HL-60 (cell line): ENCODE measurements at regions not wholly inside any gene's neighbourhood (a gene's known extent, or its start where the extent isn't known, plus 50 kb on each side); places are given as distances from the start of the nearest gene placed in this dataset.

ENCODE experiments used
- DNase-seq, 2 experiments: peaks; one replicate each; pipeline ENCODE4 v3.0.0-alpha.2; 2010 to 2020; ENCODE audit warnings: low read depth in 1 of 2, low spot score in 1 of 2
- H3K27ac ChIP-seq: fragments of 250-450 bp; sonication (Bioruptor Pico); replicated peaks from 2 replicates; pipeline ENCODE4 v1.5.1; 2020; ENCODE audit warnings: mild to moderate bottlenecking, moderate library complexity
- H3K27me3 ChIP-seq: fragments of 250-450 bp; sonication (Bioruptor Pico); 2 replicates; pipeline ENCODE4 v1.5.1; 2021; ENCODE audit warnings: mild to moderate bottlenecking, moderate library complexity; ENCODE audit not compliant: insufficient read depth, poor library complexity, severe bottlenecking
- H3K4me3 ChIP-seq: replicated peaks from 2 replicates; pipeline ENCODE4 v1.5.1; 2011; ENCODE audit warnings: mild to moderate bottlenecking, control low read depth, low read length; ENCODE audit not compliant: insufficient read depth
- GABPA ChIP-seq: IDR thresholded peaks from 2 replicates; pipeline ENCODE4 v1.6.1; 2012; ENCODE audit warnings: low read depth
- POLR2AphosphoS5 ChIP-seq: IDR thresholded peaks from 2 replicates; pipeline ENCODE4 v1.6.1; 2012; ENCODE audit warnings: low read depth
- REST ChIP-seq: IDR thresholded peaks from 2 replicates; pipeline ENCODE4 v1.6.1; 2012; ENCODE audit warnings: low read depth; ENCODE audit not compliant: insufficient replicate concordance
- SPI1 ChIP-seq: IDR thresholded peaks from 2 replicates; pipeline ENCODE4 v1.6.1; 2012; ENCODE audit warnings: low read depth, mild to moderate bottlenecking, borderline replicate concordance
- TF ChIP-seq, protein P1 (sequence below): IDR thresholded peaks from one replicate; pipeline ENCODE4 v1.5.1; 2011; ENCODE audit warnings: low read length, control low read depth, inconsistent platforms; ENCODE audit not compliant: insufficient read depth

DNA sequence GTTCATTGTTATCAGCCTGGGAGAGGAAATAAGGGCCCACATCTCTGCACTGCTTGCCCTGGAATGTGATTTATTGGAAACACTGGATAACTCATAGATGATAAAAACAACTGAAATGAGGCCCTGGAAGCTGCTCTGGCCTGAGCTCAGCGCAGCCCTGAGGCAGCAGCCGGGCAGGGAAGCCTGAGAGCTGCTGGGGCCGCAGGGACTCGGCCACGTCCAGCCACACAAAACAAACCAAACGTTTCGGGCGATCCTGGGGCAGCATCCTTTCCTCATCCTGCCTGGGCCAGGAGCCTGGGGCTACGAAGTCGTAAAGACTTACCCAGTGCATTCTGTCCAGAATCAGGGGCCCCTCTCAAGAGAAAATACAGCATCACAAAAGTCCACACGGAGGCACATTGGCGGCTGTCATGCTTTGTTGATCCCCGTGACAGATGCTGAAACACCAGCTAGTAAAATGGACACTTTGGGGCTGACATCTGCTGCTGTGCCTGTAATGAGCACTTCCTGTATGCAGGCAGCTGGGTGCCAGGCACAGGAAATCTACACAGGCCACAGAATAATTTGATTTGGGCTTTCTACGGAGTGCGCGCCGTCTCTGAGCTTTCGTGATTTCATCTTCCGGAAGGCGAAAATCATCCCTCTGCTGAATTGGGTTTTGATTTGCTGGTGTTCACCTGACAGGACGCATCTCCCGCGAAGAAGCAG is 250.6 kb downstream of the EIPR1 start:
- H3K4me3 ChIP-seq, result no peak overlapping the region
- DNase-seq, result no peak
- TF ChIP-seq GABPA (no peak), POLR2AphosphoS5 (no peak), SPI1 (no peak), REST (no peak)
- TF ChIP-seq, protein P1, sequence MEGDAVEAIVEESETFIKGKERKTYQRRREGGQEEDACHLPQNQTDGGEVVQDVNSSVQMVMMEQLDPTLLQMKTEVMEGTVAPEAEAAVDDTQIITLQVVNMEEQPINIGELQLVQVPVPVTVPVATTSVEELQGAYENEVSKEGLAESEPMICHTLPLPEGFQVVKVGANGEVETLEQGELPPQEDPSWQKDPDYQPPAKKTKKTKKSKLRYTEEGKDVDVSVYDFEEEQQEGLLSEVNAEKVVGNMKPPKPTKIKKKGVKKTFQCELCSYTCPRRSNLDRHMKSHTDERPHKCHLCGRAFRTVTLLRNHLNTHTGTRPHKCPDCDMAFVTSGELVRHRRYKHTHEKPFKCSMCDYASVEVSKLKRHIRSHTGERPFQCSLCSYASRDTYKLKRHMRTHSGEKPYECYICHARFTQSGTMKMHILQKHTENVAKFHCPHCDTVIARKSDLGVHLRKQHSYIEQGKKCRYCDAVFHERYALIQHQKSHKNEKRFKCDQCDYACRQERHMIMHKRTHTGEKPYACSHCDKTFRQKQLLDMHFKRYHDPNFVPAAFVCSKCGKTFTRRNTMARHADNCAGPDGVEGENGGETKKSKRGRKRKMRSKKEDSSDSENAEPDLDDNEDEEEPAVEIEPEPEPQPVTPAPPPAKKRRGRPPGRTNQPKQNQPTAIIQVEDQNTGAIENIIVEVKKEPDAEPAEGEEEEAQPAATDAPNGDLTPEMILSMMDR, result no peak
- H3K27ac ChIP-seq, result no peak overlapping the region
- H3K27me3 ChIP-seq, result no peaks in the 10 kb centered on the region

DNA sequence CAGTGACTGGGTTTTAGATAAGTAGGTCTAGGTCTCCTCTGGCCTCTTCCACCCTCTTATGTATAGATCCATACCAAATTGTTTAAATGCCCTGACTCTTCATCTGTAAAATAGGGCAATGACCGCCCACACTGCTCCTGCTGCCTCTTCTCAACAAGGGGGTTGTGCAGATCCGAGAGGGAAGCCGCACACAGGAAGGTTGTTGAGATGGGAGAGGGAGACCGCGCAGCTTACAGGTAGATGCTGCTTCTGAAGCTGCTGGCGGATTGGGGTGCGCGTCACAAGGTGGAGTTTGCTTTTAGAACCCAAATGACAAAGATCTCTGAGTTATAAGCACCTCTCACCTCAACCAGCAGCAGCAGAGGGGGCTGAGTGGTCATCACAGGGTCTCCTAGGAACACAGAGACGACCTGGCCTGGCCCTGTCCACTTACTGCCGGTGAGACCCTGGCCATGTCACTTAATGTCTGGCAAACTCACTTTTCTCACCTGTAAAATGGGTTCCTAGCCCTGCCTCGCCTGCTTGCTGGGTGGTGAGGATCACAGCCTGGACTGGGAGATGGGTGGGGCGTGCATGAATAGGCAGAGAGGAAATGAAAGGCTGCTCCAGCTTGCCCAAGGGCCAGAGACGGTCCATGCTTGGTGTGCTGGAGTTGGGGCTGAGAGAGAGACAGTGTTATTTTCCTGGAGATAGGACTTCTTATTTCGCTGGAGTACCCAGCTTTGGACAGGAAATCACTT is 251.3 kb downstream of the EIPR1 start:
- DNase-seq, result no peak
- TF ChIP-seq, protein P1, result no peak
- no peak for TF ChIP-seq GABPA
- TF ChIP-seq REST, result no peak
- no peak for TF ChIP-seq POLR2AphosphoS5
- TF ChIP-seq SPI1, result no peak
- Histone ChIP-seq H3K4me3 (no peak overlapping the region), H3K27me3 (no peaks in the 10 kb centered on the region), H3K27ac (no peak overlapping the region)

GRCh38 chr2:3125761-3126130 is 251.9 kb downstream of the EIPR1 start:
- TF ChIP-seq, protein P1, result no peak
- TF ChIP-seq REST (no peak), SPI1 (no peak), GABPA (no peak), POLR2AphosphoS5 (no peak)
- no peaks in the 10 kb centered on the region for H3K27me3 ChIP-seq
- no peak overlapping the region for H3K4me3 ChIP-seq
- H3K27ac ChIP-seq, result no peak overlapping the region
- DNase-seq, result no peak
